ENCODE measurements at regions not wholly inside any gene's neighbourhood (a gene's known extent, or its start where the extent isn't known, plus 50 kb on each side); places are given as distances from the start of the nearest gene placed in this dataset.

DNA sequence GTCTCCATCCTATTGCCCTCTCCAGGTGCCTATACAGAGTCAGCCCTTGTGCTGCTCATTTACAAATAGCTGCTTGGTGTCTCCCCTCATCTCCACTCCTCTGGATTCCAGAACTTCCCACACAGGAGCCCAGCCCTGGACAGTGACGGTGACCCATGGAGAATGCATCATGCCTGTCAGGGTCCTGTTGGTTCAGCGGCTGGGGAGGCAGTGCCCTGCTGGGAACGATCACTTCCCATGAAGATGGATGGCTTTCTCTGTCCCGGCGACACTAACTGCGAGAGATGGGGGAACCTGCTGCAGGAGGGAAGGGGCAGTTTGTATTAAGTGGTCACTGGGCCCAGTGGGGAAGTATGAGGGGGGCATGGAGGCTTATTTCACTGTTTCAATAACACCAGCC, 395.0 kb upstream of the TBX3 start:
- no peak for DNase-seq (ENCODE audit: low read depth)

DNA sequence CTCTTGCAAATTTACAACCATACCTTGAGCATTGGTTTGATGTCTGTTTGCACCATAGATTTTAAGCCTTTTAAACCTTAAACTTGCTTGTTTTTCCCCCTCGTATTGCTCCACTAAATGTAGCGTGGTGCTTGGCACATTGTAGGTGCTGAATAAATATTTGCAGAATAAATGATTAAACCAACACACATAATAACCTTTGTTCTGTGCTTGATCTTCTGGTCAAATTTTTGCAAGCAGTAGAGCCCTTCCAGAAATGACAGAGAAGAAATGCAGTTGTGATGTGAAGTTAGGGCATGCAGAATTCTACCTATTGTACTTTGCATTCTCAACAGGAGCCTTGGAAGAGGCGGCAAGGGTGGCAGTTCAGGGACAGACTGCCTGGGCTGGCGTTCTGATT, 394.4 kb upstream of the TBX3 start:
- no peak for DNase-seq (ENCODE audit: low read depth)

DNA sequence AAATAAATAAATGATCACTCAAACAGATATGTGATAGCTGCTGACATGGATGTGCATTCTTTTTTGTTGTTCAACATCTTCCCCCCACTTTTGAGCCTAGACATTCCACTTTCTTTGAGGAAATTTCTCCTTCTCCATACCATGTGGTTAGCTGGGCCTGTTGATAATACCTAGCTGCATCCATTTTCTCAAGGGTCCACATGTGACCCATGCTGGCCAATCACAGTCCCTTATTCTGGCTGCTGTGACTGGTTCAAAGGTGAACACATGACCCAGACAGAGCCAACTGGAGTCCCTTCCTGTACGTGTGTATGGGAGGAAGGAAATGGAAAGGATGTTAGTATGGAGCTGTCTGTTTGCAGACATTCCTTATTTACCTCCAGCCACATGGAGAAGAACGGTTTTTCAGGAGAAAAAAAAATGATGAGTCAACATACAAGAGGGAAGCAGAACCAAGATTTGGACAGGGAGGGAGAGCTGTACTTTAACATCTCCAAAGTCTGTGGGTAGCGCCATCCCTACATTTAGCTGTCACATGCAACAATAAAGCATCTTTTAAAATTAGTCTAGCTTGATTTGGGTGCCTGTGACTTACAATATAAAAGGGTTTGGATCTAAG, 391.7 kb upstream of the TBX3 start:
- DNase-seq (ENCODE audit: low read depth), result no peak

DNA sequence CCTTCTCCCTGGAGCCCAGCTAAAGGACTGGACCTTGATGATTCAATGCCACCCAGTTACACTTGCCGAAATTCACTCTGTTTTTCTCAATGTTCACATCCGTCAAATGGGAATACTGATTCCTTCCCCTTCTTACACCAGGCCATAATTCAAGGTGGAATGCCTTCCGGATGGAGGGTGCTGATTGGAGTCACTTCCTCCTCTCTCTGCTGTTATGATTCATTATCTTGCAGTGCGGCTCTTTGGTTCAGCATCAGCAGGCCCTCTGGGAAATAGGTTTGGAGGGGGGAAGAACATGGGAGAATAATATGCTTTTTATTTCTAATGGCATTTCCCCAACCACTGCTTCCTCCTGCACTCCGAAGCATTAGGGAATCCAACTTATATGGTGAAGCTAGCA, 390.6 kb upstream of the TBX3 start:
- DNase-seq (ENCODE audit: low read depth), result no peak

DNA sequence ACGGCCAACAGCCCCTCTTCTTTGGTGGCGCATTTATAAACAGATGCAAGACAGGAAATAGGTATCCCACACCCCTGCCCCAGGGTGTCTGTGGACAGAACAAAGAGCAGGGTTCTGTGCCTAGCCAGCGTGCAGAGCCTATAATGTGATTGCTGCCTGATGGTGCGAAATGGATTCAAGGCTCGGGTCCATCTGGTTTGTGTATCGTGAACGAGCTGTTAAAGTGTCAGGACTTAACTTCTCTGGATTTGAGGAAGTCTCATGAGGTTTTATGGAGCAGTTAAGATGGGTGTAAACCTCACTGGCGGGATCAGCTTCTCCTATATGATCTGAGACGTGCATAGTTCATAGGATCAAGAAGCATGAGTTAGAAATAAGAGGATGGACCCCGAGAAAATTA, 388.7 kb upstream of the TBX3 start:
- no peak for DNase-seq (ENCODE audit: low read depth)

DNA sequence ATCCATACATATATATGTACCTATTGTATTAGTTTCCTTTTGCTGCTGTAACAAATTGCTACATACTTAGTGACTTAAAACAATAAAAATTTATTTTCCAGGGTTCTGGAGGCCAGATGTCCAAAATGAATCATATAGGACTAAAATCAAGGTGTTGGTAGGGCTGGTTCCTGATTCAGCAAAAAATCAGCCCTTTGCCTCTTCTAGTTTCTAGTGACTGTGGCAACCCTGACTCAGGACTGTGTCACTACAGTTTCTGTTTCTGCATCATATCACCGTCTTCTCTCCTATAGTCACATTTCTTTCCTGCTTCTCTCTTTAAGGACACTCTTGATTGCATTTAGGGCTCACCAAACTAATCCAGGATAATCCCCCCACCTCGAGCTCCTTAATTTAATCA, 386.3 kb upstream of the TBX3 start:
- DNase-seq (ENCODE audit: low read depth), result no peak

DNA sequence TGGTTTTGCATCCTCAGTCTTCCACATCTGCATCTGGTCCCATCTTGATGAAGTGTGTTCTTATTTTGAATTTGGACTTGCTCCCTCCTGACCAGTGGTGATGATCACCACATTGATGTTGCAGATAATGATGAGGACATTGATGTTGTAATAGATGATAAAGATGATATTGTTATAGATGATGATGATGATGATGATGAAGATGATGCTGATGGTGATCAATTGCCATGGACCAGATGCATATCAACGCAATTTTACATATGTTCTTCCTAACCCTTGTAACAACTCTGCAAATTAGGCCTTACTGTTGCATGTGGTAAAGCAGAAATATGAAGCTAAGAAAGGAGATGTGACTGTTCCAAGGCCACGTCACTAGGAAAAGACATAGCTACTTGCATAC, 380.3 kb upstream of the TBX3 start:
- DNase-seq (ENCODE audit: low read depth), result no peak

DNA sequence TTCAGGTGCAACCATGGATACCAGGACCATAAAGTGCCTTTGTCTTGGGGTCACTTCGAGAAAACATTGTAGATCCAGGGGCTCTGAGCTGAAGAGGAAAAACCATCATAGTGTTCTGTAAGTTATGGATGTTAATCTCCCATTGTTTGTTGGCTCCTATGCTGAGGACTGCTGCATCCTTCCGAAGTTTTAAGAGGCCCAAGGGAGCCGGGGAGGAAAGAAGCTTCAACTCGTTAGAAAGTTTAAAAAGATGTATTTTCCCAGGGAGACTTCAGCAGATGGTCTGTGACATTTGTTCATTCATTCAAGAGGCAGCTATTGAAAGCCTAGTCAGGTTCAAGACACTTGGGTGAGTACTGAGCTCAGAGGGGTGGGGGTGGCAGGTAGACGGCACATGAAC, 378.8 kb upstream of the TBX3 start:
- DNase-seq (ENCODE audit: low read depth), result no peak

DNA sequence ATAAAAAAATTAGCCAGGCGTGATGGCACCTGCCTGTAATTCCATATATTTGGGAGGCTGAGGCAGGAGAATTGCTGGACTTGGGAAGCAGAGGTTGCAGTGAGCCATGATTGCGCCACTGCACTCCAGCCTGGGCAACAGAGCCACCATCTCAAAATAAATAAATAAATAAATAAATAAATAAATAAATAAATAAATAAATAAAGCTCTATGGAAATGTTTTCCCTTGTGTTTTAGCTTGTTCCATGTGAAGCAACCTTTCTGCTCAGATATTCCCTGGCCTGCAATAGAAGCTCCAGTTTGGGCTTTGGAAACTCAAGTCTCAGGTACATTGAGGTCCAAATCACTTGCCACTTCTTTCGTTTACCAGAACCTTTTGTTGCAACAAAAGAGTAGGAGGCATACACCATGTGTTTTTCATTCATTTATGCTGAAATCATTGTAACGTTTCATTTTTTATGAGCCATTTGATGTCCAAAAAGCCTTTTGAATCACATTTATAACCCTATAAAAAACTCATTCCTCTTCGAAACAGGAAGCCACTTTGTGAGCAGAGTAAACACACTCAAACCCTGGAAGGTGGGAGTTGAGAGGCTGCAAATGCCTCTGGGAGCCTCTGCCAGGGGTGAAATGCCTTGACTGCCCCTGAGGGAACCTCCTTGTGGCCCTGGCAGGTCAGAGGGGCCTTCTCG, 376.6 kb upstream of the TBX3 start:
- DNase-seq (ENCODE audit: low read depth), result no peak

DNA sequence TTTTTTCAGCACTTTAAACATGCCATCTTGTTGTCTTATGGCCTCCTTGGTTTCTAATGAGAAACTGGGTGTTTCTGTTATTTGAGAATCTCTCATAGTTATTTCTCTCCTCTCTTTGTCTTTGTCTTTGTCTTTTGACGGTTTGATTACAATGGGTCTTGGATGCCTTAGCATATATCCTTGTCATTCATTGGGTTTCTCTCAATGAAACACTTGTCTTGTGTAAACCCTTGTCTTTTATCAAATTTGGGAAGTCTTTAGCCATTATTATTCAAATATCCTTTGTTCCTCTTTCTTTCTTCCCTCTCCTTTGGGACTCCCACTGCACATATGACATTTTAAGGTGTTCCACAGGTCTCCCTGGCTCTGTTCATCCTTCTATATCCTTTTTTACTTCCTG, 373.5 kb upstream of the TBX3 start:
- no peak for DNase-seq (ENCODE audit: low read depth)

DNA sequence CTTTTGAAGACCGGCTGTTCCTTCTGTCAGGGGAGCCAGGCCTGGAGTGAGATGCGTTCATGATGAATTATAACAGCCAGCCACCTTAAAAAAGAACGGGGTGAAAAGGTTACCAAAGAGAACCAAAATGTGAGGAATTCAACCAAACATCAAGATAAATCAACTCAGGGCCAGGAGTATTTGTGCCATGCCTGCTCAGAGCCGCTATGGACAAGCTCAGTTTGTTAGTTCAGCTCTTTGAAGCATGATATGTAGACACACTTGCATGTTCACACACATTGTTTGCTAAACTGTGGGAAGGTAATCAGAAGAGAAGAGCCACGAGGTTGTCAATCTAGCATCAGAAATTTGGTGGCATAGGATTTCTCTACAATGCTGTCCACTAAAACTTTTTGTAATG, 367.4 kb upstream of the TBX3 start:
- no peak for DNase-seq (ENCODE audit: low read depth)

DNA sequence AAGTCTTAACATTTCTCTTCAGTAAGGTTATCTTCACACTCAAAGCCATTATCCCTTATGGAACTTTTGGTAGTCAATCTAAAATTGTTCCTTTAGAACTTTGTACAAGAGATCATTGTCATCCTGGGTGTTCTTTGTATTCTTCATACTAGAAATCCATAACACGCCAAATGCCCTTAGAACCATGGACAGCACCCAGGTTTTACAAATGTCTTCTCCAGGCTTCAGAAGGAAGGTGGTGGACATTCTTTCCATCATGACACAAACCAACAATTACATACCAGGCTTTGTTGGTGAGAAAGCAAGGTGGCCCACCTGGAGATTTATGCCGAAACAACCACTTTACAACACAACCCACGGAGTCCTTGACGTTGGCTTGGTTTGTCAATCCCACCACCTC, 365.6 kb upstream of the TBX3 start:
- peak; percentile 10 for DNase-seq (ENCODE audit: low read depth)

DNA sequence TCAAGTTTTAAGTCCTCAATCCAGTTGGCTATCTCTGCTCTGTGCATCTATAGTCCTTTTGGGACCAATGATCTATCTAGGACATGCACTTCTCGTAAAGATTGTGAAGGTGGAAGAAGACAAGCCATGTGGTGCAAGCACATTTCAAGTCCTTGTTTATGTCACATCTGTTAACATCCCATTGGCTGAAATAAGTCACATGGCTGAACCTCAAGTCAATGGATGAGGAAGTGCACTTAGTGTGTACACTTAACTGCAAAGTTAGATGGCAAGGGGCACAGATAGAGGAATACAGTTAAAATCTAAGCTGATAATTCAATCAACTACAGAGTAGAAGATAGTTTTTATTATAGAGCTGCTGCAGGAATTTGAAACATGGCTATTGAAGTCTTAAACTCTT, 362.8 kb upstream of the TBX3 start:
- no peak for DNase-seq (ENCODE audit: low read depth)

DNA sequence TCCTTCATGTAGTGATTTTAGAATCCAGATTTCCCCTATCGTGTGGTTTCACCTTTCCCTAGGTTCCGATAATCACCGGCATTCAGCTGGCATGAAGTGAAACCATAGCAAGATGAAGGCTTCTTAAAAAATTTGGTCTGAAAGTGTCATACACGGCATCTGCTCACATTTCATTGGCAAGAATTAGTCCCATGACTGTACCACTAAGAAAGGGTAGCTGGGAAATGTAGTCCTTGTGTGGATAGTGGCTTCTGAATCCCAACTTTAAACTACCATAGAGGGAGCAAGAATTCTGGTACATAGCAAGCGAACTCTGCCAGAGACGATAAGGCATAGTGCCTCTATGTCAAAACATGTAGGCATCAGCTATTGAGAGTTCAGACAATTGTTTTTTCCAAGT, 360.1 kb upstream of the TBX3 start:
- peak; percentile 3 for DNase-seq (ENCODE audit: low read depth)

DNA sequence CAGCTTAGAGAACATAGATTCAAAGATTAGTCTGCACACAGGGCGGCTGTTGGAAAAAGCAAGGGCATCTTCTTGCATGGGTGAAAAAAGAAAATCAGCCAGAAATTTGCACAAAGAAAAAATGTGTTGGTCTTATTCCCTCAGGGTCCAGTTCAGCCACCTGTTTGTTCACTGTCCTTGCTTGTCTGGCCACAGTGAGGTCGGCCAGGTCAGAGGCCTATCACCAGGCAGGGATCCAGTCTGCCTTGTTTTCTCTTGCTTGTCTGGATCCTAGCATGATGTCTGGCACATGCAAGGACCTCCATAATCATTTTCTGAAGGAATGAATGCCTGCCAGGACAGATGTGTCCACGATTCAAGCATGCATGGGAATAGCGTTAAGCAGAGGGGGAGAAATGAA, 359.1 kb upstream of the TBX3 start:
- DNase-seq (ENCODE audit: low read depth), result no peak

DNA sequence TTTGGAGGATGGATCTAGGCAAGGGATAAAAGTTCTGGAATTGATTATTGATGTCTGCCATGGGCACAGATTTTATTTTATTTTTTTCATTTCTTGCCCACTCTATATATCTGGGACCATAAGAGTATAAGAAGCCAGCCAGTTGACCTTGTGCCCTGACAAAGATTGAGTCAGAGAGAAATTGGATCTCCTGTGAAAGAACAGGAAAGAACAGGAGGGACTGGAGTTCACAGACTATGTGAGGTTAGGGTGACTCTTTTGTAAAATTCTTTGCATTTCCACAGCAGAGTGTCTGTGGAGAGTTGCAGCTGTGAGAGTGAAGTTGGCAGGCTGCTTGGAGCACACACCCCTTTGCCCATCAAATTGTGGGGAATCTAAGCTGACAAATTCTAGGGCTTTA, 358.4 kb upstream of the TBX3 start:
- DNase-seq (ENCODE audit: low read depth), result peak; percentile 4

DNA sequence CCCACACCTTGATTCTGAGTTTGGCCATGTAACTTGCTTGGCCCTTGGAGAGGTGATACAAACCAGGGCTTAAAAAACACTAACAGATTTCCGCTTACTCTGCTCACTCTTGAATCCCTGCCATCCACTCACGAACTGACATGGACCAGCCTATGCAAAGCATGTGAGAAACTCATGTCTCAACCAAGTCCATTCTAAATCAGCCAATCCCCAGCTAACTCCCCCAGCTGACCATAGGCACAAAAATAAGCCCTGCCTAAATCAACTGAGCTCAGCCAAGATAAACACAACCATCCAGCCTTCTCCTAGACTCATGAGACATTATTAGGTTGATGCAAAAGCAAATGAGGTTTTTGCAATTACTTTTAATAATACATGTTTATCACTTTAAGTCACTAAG, 353.9 kb upstream of the TBX3 start:
- DNase-seq (ENCODE audit: low read depth), result peak; percentile 15

DNA sequence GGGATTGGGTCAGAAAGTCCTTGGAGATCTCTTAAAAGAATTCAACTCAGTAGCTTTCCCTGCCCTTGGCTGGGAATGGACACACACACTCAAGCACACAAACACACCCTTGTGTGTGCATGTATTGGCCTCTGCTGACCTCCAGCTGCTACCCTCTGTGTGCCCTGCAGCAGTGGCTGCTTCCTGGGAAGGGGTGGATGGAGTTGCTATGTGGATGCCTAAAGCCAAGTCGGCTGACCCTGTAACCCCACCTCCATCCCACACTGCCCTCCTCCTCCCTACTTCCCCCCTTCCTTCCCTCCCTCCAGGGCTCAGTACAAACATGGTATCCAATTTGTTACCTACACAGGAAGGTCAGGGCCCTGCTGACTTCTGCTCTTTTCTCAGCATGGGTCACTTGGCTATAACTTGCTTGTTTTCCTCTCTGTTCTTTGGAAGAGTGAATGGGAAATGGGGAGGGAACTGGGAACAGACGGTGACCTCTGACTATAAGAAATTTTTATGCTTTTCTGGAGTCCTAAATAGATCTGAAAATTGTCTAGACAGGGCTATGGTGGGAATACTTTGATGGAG, 351.6 kb upstream of the TBX3 start:
- DNase-seq (ENCODE audit: low read depth), result no peak

DNA sequence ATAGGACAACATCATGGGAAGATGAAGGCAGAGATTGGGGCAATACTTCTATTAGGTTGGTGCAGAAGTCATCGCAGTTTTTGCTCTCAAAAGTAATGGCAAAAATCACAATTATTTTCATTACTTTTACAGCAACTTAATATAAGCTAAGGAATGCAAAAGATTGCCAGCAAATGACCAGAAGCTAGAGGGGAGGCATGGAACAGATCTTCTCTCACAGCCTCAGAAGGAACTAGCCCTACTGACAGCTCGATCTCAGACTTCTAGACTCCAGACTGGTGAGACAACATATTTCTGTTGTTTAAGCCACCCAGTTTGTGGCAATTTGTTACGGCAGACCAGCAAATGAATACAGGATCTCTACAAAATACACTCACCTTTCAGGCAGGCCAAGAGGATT, 348.5 kb upstream of the TBX3 start:
- DNase-seq (ENCODE audit: low read depth), result no peak

DNA sequence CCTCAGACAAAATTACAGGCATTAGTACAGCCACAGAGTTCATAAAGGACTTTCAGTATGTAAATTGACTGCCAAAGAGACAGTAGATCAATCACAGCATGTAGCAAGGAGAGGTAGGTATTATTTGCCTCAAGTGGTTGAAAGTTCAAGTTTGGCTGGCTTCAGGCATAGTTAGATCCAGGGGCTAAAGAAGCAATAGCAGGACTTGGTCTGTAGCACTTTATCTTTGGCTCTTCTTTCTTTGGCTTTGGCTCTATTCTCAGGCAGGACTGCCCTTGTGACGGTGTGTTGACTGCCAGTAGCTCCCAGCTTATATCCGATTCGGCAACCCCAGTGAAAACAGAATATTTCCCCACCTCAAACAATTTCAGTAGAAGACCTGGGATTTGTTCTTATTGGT, 346.0 kb upstream of the TBX3 start:
- DNase-seq (ENCODE audit: low read depth), result no peak

DNA sequence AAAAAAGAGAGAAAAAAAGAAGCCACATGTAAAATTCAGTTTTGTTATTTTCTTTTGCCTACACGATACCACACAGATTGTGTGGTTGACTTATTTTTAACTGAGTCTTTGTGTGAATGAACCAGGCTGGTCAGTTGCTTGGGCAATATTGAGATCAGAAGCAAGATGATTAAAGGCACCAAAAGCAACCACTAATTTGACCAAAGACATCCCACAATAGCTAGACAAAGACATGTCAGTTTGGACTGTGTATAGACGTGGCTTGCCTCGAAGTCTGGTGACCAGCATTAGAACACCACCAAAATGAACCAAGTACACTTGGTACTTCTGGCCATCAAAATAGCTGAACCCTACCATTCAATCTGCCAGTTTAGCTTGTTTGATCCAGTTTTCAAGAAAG, 340.6 kb upstream of the TBX3 start:
- DNase-seq (ENCODE audit: low read depth), result no peak

DNA sequence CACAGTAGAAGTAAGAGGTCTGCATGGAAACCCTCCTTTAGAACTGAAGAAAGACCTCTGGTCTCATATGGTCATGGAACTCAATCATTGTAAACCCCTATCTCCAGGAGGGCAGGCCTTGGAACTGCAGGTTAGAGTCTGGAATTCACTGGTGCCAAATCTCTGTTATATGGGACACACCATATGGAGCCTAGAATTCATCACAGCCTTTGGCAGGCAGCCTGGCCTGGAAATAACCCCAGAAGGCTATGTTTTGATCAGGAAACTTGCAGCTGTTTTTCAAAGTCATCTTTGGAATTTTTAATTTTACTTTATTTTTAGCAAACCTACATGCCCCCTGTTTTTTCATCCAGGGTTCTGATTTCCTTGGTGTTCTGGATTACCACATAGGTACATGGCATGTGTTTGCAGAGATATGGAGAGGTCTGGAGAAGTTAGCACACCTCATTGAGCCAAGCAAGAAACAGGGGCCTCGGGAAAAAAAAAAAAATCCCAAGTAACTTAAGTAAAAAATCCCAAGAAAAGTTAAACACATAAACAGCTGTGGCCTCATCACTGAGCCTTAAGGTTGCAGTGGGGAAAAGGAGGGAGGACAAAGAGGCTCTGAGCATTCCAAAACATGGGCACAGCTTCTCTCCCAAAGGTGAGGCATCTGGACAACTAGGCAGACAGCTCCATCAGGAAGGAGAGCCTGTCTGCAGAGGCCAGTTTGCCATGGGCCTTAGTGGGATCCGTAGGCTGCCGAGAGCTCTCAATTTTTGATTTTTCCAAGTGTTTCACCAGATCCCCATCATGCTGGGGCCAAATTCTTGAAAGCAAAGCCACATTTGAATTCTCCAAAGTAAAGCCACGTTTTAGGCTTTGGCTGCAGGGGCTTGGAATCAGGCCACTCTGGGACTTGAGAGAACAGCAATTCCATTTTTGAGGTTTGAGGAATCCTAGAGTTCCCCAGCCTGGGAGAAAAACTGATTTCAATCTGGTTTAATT, 339.6 kb upstream of the TBX3 start:
- DNase-seq (ENCODE audit: low read depth), result peak; percentile 30

DNA sequence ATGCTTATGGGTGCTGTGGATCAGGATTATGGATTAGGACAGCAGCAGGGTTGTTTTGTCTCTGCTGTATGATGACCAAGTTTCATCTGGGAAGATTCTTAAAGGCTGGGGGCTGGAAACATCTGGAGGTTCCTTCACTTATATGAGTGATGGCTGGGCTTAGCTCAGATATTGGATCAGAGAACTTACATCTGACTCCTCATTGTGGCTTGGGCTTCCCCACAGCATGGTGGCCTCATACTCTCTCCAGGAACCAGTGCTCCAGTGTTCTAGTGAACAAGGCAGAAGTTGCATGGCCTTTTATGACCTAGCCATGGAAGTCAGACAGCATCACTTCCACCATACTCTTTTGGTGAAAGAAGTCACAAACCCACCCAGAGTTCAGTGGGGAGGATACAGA, 336.1 kb upstream of the TBX3 start:
- DNase-seq (ENCODE audit: low read depth), result no peak

Measured in iris pigment epithelial cell (primary cell).